CD4-positive, alpha-beta memory T cell (primary cell): ENCODE measurements at regions not wholly inside any gene's neighbourhood (a gene's known extent, or its start where the extent isn't known, plus 50 kb on each side); places are given as distances from the start of the nearest gene placed in this dataset.

ENCODE experiments used
- CTCF ChIA-PET: fragments of 350-600 bp; sonication (Branson Sonifier 250); formaldehyde crosslinking; loops from one replicate; lab custom pipeline; 2021; ENCODE audit warnings: inconsistent platforms; ENCODE audit not compliant: partially characterized antibody; lab: Charles Lee
- POLR2A ChIA-PET: fragments of 350-600 bp; sonication (Branson Sonifier 250); formaldehyde crosslinking; loops from one replicate; lab custom pipeline; 2021; ENCODE audit not compliant: partially characterized antibody; lab: Charles Lee
- DNase-seq, 5 donors: peaks; one replicate each; pipeline versions ENCODE4 v3.0.0 to v3.0.0-alpha.2; 2020 to 2022; ENCODE audit warnings: mixed read lengths in 1 of 5
- H3K27ac ChIP-seq: one replicate; pipeline ENCODE4 v1.7.0; 2013; ENCODE audit warnings: low read depth, low read length
- H3K27me3 ChIP-seq: 2 replicates; pipeline ENCODE4 v1.7.0; 2013; ENCODE audit warnings: mild to moderate bottlenecking, low read length, moderate library complexity; ENCODE audit not compliant: insufficient read depth
- H3K36me3 ChIP-seq: 2 replicates; pipeline ENCODE4 v1.7.0; 2013; ENCODE audit warnings: mild to moderate bottlenecking, low read length, moderate library complexity; ENCODE audit not compliant: insufficient read depth
- H3K4me1 ChIP-seq: 2 replicates; pipeline ENCODE4 v1.7.0; 2013; ENCODE audit warnings: mild to moderate bottlenecking, low read length, moderate library complexity; ENCODE audit not compliant: insufficient read depth
- H3K4me3 ChIP-seq, 2 donors: one replicate each; pipeline ENCODE4 v1.7.0; 2013; ENCODE audit warnings: low read length in 2 of 2, mild to moderate bottlenecking in 1 of 2
- H3K9me3 ChIP-seq, 2 donors: one replicate each; pipeline ENCODE4 v1.7.0; 2013; ENCODE audit warnings: low read length in 2 of 2, control low read depth in 1 of 2; ENCODE audit not compliant: control insufficient read depth in 1 of 2
- H3K27ac Mint-ChIP-seq, 7 donors: one replicate each; pipeline ENCODE4 v1.8.0; 2020 to 2021; ENCODE audit warnings: mixed read lengths in 7 of 7, mild to moderate bottlenecking in 6 of 7, inconsistent platforms in 3 of 7, moderate library complexity in 3 of 7
- H3K27me3 Mint-ChIP-seq, 2 donors: one replicate each; pipeline ENCODE4 v1.8.0; 2020 to 2021; ENCODE audit warnings: mixed read lengths in 2 of 2
- H3K36me3 Mint-ChIP-seq, 2 donors: one replicate each; pipeline ENCODE4 v1.8.0; 2020 to 2021; ENCODE audit warnings: mixed read lengths in 2 of 2, inconsistent platforms in 1 of 2, mild to moderate bottlenecking in 1 of 2
- H3K4me1 Mint-ChIP-seq, 4 donors: one replicate each; pipeline ENCODE4 v1.8.0; 2020 to 2021; ENCODE audit warnings: mixed read lengths in 4 of 4, mild to moderate bottlenecking in 1 of 4
- H3K4me3 Mint-ChIP-seq, 8 donors: one replicate each; pipeline ENCODE4 v1.8.0; 2020 to 2021; ENCODE audit warnings: mixed read lengths in 8 of 8, mild to moderate bottlenecking in 7 of 8, moderate library complexity in 6 of 8, inconsistent platforms in 3 of 8
- H3K9me3 Mint-ChIP-seq, 8 donors: one replicate each; pipeline ENCODE4 v1.8.0; 2020 to 2021; ENCODE audit warnings: mixed read lengths in 8 of 8, mild to moderate bottlenecking in 5 of 8, inconsistent platforms in 3 of 8, moderate library complexity in 1 of 8
- intact Hi-C: fragments of 100-400 bp; cut with micrococcal nuclease; formaldehyde crosslinking; loops from one replicate; pipeline ENCODE4 v1.15.1; 2023

DNA sequence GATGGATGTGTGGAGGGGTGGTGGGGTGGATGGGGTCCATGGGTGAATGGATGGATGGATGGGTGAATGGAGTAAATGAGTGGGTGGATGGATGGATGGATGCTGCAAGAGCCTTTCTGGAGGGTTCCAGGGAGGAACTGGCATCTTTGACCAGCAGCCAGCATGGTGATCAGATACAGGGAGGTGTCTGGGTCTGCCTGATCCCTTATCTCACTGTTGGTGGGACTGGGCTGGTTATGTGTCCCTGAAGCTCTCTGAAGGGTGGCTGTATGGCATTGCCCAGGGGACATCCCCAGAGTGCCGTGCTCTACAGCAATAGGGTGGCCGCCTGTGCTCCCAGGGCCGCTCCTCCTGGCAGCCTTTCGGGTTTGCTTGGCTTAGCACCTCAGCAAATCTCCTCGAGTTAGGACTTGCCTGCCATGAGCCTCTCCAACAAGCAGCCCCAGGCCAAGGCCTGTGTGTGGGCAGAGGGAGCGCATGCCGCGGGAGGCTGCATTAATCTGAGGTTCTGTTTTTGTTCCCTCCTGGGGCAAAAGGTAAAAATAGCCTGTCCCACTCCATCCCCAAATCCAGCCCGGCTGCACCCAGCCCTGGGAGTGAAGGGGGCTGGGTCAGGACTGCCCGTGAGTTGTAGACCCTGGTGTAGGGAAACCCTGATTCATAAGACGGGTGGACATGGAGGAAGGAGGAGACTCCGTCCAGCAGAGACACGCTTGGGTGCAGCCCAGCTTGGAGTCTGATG lies 165.4 kb downstream of the SEC14L1 start:
- Histone ChIP-seq H3K4me1 (no peaks in the 10 kb centered on the region), H3K4me3 (no peak overlapping the region), H3K36me3 (no peaks in the 10 kb centered on the region), H3K27me3 (no peaks in the 10 kb centered on the region), H3K27ac (no peak overlapping the region), H3K9me3 (no peaks in the 10 kb centered on the region)
- intact Hi-C loops: no loop called here
- no peak for DNase-seq
- Mint-ChIP-seq H3K4me3 (no peak overlapping the region), H3K36me3 (no peaks in the 10 kb centered on the region), H3K27me3 (peaks cover 0 to 1% of the 10 kb centered on the region in 2 donors), H3K9me3 (no peaks in the 10 kb centered on the region), H3K4me1 (no peaks in the 10 kb centered on the region), H3K27ac (no peak overlapping the region)
- ChIA-PET CTCF (no interaction called here), POLR2A (no interaction called here)

GRCh38 chr17:77306790-77307478 lies 166.2 kb downstream of the SEC14L1 start:
- DNase-seq: no peak
- CTCF ChIA-PET: no interaction called here
- no peak overlapping the region for H3K4me3 Mint-ChIP-seq
- no peaks in the 10 kb centered on the region for H3K4me1 ChIP-seq
- no peak overlapping the region for H3K4me3 ChIP-seq
- peaks cover 0 to 1% of the 10 kb centered on the region in 2 donors for H3K27me3 Mint-ChIP-seq
- H3K36me3 Mint-ChIP-seq: no peaks in the 10 kb centered on the region
- H3K27me3 ChIP-seq: no peaks in the 10 kb centered on the region
- H3K27ac Mint-ChIP-seq: no peak overlapping the region
- H3K9me3 Mint-ChIP-seq: no peaks in the 10 kb centered on the region
- no peaks in the 10 kb centered on the region for H3K36me3 ChIP-seq
- H3K9me3 ChIP-seq: no peaks in the 10 kb centered on the region
- intact Hi-C loops: no loop called here
- no peaks in the 10 kb centered on the region for H3K4me1 Mint-ChIP-seq
- no peak overlapping the region for H3K27ac ChIP-seq
- POLR2A ChIA-PET: no interaction called here

DNA sequence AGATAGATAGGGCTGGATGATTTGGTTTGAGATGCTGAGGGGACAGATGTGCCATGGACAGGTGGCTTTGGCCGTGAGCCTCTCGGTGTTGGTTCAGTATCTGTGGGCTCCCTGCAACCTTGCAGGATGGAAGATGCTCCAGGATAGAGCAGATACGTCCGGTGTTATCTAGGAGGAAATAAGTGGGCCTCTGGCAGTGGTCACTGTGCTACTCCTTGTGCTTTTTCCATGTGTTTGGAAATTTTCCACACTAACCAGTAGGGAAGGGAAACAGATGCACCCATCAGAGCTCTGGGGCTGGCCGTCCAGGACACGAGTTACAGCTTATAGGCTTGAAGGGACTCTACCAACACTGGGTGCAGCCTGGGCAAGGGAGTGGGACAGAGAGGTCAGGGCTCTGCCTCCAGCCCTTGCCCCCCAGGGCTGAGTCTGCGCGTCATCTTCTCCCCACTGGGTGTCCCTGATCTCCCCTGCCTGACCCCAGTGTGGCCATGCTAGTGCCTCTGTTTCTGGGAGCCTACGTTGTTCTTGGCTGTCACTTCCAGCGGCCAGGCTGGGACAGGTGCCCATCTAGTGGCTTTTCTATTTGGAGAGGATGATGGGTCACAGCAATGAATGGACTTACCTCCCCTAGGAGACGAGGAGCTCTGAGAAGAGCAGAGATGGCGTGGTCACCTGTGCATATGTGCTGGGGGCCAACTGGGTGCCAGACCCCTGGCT lies 166.9 kb downstream of the SEC14L1 start:
- Histone ChIP-seq H3K4me1 (no peaks in the 10 kb centered on the region), H3K27ac (no peak overlapping the region), H3K27me3 (no peaks in the 10 kb centered on the region), H3K36me3 (no peaks in the 10 kb centered on the region), H3K4me3 (no peak overlapping the region), H3K9me3 (no peaks in the 10 kb centered on the region)
- Mint-ChIP-seq H3K4me3 (no peak overlapping the region), H3K27me3 (peaks cover 0 to 1% of the 10 kb centered on the region in 2 donors), H3K27ac (no peak overlapping the region), H3K36me3 (no peaks in the 10 kb centered on the region), H3K4me1 (no peaks in the 10 kb centered on the region), H3K9me3 (no peaks in the 10 kb centered on the region)
- intact Hi-C loops: no loop called here
- CTCF ChIA-PET: no interaction called here
- POLR2A ChIA-PET: no interaction called here
- DNase-seq: no peak

DNA sequence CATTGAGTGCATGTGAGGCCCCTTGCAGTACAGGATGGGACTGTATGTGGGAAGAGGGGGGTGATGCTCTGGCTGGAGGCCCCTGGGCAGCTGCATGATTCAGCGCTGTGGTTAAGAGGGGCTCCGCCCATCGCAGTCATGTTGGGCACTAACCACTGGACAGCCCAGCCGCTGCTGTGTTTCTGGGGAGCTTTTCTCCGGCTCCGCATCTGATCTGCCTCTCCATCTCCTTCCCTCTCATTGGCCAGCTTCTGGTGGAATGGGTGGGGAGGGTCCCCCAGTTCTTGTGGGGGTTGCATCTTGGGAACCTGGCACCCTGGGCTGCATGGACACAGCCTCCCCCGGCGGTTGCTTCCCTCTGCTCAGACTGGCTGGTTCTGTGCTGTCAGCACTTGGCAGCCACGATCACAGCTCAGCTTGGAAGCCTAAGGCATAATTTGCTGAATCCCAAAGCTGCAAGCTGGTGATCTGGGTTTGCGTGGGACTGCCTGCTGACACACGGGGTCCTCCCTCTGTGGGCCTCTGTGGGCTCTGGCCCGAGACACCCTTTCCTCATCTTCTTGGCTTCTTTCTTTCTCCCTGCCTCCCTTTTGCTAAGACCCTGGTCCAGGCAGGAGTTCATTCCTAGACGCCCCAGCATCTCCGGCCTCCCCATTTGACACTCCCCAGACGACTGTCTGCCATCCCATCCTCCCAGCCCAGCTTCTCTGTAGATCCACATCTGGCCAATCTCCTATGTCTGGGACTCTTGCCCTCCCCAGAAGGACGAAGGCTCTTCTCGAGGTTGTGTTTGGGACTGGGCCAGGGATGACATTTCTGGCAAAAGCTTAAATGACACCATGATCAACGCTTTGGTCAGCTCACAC lies 168.3 kb downstream of the SEC14L1 start:
- no peak overlapping the region for H3K27ac ChIP-seq
- H3K36me3 ChIP-seq: no peaks in the 10 kb centered on the region
- Mint-ChIP-seq H3K9me3 (no peaks in the 10 kb centered on the region), H3K27ac (peak overlapping the region in 1 of 7 donors; percentile 70), H3K4me1 (no peaks in the 10 kb centered on the region), H3K36me3 (no peaks in the 10 kb centered on the region), H3K4me3 (no peak overlapping the region), H3K27me3 (peaks cover 0 to 1% of the 10 kb centered on the region in 2 donors)
- no peaks in the 10 kb centered on the region for H3K4me1 ChIP-seq
- intact Hi-C loops: no loop called here
- no peak for DNase-seq
- no peaks in the 10 kb centered on the region for H3K27me3 ChIP-seq
- ChIA-PET CTCF (no interaction called here), POLR2A (interaction anchor here (0.6 kb wide), 1 partner anchor 74 kb away, joined by 3 read pairs; no protein-coding TSS in a partner anchor)
- H3K4me3 ChIP-seq: no peak overlapping the region
- no peaks in the 10 kb centered on the region for H3K9me3 ChIP-seq

DNA sequence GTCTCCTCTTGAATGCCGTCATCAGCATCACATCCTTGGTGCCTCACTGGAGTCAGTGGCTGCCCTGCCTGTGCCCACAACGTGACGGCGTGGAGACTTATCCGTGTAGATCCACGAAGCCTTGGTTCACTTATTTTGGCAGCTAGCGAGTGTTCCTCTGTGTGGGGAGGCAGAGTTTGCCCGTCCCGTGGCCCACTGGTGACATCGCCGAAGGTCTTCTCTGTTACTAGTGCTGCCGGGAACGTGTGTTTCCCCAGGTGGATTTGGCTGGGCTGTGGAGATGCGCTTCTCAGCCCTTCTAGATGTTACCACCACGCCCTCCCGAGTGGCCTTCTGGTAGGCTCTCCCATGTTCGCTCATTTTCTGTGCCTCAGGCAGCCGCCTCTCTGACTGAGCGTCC lies 169.6 kb downstream of the SEC14L1 start:
- Histone ChIP-seq H3K27ac (no peak overlapping the region), H3K36me3 (no peaks in the 10 kb centered on the region), H3K9me3 (no peaks in the 10 kb centered on the region), H3K27me3 (no peaks in the 10 kb centered on the region), H3K4me1 (no peaks in the 10 kb centered on the region), H3K4me3 (no peak overlapping the region)
- POLR2A ChIA-PET: no interaction called here
- Mint-ChIP-seq H3K4me3 (no peak overlapping the region), H3K27me3 (peaks cover 0 to 1% of the 10 kb centered on the region in 2 donors), H3K4me1 (no peaks in the 10 kb centered on the region), H3K36me3 (no peaks in the 10 kb centered on the region), H3K9me3 (no peaks in the 10 kb centered on the region), H3K27ac (no peak overlapping the region)
- DNase-seq: no peak
- intact Hi-C loops: no loop called here
- CTCF ChIA-PET: no interaction called here

DNA sequence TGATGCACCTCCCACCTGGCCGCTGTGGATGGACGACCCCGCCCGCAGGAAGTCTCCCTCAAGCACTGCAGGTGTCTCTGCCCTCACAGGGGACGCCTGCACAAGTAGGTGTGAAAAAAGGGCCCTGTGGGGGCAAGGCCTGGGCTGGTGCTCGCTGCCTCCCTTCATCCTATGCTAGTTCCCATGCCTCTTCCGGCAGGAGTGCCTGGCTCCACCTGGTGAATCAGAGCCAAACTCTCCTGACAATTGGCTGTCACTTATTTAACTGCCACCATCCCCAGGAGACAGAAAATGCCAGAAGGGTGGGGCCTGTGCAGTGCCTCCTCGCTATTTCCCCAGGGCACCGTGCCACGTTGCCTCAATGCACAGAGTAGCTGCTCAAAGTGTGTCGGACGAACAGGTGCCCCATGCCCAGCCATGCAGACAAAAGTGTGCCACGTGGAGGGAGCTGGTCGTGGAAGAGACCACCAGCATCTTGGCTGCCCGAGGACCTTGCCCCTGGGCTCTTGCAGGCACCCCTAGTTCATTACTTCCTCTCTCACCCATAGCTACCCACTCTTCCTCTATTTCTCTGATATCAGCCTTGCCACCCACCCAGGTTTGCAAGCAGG lies 170.7 kb downstream of the SEC14L1 start:
- ChIA-PET POLR2A (no interaction called here), CTCF (no interaction called here)
- Mint-ChIP-seq H3K4me3 (no peak overlapping the region), H3K36me3 (no peaks in the 10 kb centered on the region), H3K9me3 (no peaks in the 10 kb centered on the region), H3K4me1 (peaks cover 0 to 3% (median 0%) of the 10 kb centered on the region in 4 donors), H3K27me3 (peaks cover 0 to 1% of the 10 kb centered on the region in 2 donors), H3K27ac (no peak overlapping the region)
- intact Hi-C loops: no loop called here
- H3K27ac ChIP-seq: no peak overlapping the region
- H3K4me1 ChIP-seq: no peaks in the 10 kb centered on the region
- no peaks in the 10 kb centered on the region for H3K36me3 ChIP-seq
- no peaks in the 10 kb centered on the region for H3K9me3 ChIP-seq
- no peak for DNase-seq
- H3K4me3 ChIP-seq: no peak overlapping the region
- no peaks in the 10 kb centered on the region for H3K27me3 ChIP-seq
